SK-N-SH treated with all-trans-retinoic acid at 6 μM for 48 hours (cell line): ENCODE measurements at regions not wholly inside any gene's neighbourhood (a gene's known extent, or its start where the extent isn't known, plus 50 kb on each side); places are given as distances from the start of the nearest gene placed in this dataset.

Experiments
- ISL1 ChIP-seq: fragments of 250-450 bp; sonication (Bioruptor Pico); IDR thresholded peaks from 2 replicates; pipeline ENCODE4 v2.1.2; 2022; ENCODE audit warnings: mild to moderate bottlenecking, moderate library complexity
- SNAI2 ChIP-seq: fragments of 250-450 bp; sonication (Bioruptor Pico); IDR thresholded peaks from 2 replicates; pipeline ENCODE4 v1.5.0; 2020; ENCODE audit warnings: mild to moderate bottlenecking, moderate library complexity
- TCF4 ChIP-seq: fragments of 250-450 bp; sonication (Bioruptor Pico); IDR thresholded peaks from 2 replicates; pipeline ENCODE4 v1.8.0; 2021; ENCODE audit warnings: mild to moderate bottlenecking, moderate library complexity, borderline replicate concordance

DNA sequence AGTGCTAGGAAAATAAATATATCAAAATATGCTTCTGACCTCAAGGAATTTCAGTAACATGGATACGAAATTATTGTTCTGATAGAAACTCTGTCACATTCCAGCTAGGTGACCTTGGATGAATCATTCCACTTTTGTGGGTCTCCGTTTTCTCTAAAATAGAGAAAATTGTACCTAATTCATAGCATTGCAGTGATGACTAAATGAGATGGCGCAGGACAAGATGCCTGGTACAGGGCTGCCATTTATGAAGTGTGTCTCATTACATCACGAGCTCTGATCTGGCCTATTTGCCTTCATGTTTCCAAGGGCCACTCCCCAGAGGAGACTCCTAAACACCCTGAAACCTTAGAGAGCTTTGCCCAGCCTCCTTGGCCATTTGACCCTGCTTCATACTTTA is 480.0 kb upstream of the USP24 start:
- TF ChIP-seq ISL1 (no peak), TCF4 (no peak), SNAI2 (CRISPR knock-in tag) (no peak)
